A673 (cell line): ENCODE measurements at regions not wholly inside any gene's neighbourhood (a gene's known extent, or its start where the extent isn't known, plus 50 kb on each side); places are given as distances from the start of the nearest gene placed in this dataset.

Experiments used
- EZH2 ChIP-seq: fragments of 200-600 bp; sonication (generic); IDR thresholded peaks from 2 replicates; pipeline ENCODE4 v1.6.1; 2017; ENCODE audit warnings: borderline replicate concordance, low read depth, mild to moderate bottlenecking, mixed read lengths, antibody characterized with exemption, low read length; ENCODE audit not compliant: poor library complexity, severe bottlenecking
- TF ChIP-seq, protein P1 (sequence below): fragments of 300-800, 200-600 bp; sonication (generic); conservative IDR thresholded peaks from 2 replicates; pipeline ENCODE4 v1.5.1; 2017; ENCODE audit warnings: low read depth, mild to moderate bottlenecking, antibody characterized with exemption, low read length, moderate library complexity, mixed read lengths

DNA sequence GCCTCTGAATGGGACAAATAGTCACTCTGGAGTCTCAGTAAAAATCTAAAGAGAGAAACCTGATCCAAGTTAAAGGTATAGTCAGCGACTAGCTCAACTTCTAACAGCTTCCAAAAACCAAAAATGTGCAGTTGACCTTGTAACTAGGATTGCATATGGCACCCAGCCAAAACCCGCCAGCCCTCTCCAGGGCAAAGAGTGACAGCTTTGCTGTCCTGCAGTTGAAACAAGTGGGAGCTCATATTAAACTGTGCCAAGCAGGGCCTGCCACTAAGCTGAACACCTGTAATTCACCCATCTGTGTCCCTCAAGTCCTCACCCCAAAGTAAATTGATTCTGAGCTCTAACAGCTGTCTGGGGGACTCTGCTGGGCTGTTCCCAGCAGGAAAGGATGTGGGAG, 695.3 kb downstream of the MAFB start:
- TF ChIP-seq, protein P1, sequence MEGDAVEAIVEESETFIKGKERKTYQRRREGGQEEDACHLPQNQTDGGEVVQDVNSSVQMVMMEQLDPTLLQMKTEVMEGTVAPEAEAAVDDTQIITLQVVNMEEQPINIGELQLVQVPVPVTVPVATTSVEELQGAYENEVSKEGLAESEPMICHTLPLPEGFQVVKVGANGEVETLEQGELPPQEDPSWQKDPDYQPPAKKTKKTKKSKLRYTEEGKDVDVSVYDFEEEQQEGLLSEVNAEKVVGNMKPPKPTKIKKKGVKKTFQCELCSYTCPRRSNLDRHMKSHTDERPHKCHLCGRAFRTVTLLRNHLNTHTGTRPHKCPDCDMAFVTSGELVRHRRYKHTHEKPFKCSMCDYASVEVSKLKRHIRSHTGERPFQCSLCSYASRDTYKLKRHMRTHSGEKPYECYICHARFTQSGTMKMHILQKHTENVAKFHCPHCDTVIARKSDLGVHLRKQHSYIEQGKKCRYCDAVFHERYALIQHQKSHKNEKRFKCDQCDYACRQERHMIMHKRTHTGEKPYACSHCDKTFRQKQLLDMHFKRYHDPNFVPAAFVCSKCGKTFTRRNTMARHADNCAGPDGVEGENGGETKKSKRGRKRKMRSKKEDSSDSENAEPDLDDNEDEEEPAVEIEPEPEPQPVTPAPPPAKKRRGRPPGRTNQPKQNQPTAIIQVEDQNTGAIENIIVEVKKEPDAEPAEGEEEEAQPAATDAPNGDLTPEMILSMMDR = no peak
- no peak for TF ChIP-seq EZH2
